ENCODE measurements at regions not wholly inside any gene's neighbourhood (a gene's known extent, or its start where the extent isn't known, plus 50 kb on each side); places are given as distances from the start of the nearest gene placed in this dataset.

DNA sequence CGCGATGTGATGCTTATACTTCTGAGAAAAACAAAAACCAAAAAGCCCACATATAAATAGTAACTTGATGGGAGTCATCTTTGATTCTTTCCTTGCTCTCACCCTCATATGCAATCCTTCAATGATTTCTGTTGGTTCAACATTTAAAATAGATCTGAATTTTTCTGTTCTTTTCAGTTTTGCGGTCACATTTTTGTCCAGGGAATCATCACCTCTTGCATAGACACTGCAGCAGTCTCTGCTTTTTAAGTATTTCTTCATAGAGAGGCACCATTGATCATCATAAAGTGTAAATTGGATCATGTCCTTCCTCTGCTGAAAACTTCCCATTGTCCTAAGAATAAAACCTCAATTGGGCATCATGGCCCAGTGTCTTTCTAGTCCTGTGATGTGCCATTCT lies 81.1 kb upstream of the SLC4A4 start:
- TF ChIP-seq, protein P1, sequence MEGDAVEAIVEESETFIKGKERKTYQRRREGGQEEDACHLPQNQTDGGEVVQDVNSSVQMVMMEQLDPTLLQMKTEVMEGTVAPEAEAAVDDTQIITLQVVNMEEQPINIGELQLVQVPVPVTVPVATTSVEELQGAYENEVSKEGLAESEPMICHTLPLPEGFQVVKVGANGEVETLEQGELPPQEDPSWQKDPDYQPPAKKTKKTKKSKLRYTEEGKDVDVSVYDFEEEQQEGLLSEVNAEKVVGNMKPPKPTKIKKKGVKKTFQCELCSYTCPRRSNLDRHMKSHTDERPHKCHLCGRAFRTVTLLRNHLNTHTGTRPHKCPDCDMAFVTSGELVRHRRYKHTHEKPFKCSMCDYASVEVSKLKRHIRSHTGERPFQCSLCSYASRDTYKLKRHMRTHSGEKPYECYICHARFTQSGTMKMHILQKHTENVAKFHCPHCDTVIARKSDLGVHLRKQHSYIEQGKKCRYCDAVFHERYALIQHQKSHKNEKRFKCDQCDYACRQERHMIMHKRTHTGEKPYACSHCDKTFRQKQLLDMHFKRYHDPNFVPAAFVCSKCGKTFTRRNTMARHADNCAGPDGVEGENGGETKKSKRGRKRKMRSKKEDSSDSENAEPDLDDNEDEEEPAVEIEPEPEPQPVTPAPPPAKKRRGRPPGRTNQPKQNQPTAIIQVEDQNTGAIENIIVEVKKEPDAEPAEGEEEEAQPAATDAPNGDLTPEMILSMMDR (conservative IDR thresholded peaks at IDR 0.05), result no peak
- no peak for TF ChIP-seq EZH2 (IDR thresholded peaks at IDR 0.05; ENCODE audit: low read depth)

All from PC-9 (cell line).